Mucosa of descending colon (tissue), 3 donors: ENCODE measurements at regions not wholly inside any gene's neighbourhood (a gene's known extent, or its start where the extent isn't known, plus 50 kb on each side); places are given as distances from the start of the nearest gene placed in this dataset.

Experiments used
- ATAC-seq: fragments of 200-7000 bp; cut with Tn5 transposase; one replicate; pipeline ENCODE4 v1.9.1; 2020; ENCODE audit warnings: mild to moderate bottlenecking, moderate library complexity
- DNase-seq, 3 donors: peaks; one replicate each; pipeline ENCODE4 v3.0.0-alpha.2; 2020
- H3K36me3 ChIP-seq: fragments of 200-600 bp; one replicate; pipeline ENCODE4 v1.8.0; 2021; ENCODE audit warnings: low read depth, mild to moderate bottlenecking
- H3K4me1 ChIP-seq: fragments of 200-600 bp; one replicate; pipeline ENCODE4 v1.8.0; 2021; ENCODE audit warnings: low read depth, mild to moderate bottlenecking
- H3K4me3 ChIP-seq: fragments of 200-600 bp; one replicate; pipeline ENCODE4 v1.8.0; 2021; ENCODE audit warnings: mild to moderate bottlenecking
- H3K9me3 ChIP-seq: fragments of 200-600 bp; one replicate; pipeline ENCODE4 v1.8.0; 2021; ENCODE audit warnings: mild to moderate bottlenecking
- CTCF ChIP-seq: fragments of 200-600 bp; IDR thresholded peaks from one replicate; pipeline ENCODE4 v1.8.0; 2022; ENCODE audit warnings: antibody characterized with exemption, mild to moderate bottlenecking
- intact Hi-C, 2 donors: fragments of 100-400 bp; cut with DNase I in 1 of 2; cut with micrococcal nuclease in 1 of 2; formaldehyde crosslinking; loops; one replicate each; pipeline versions ENCODE4 v1.11.0 to v1.11.1; 2022; cut with DNase I, micrococcal nuclease
- donor health status: DM: no; HTN: no; CAD: no; lungs with moderate emphysema.
- donor health status: DM: no; HTN: no; CAD: no.
- donor health status: DM: no; HTN: yes; CAD: no.

- Histone ChIP-seq H3K9me3 (no peaks in the 10 kb centered on the region), H3K4me1 (no peaks in the 10 kb centered on the region), H3K4me3 (no peak overlapping the region), H3K36me3 (no peaks in the 10 kb centered on the region)
- intact Hi-C loops: no loop called here
- TF ChIP-seq CTCF: no peak
- DNase-seq (no peak), ATAC-seq (no peak)
Measured at GRCh38 chr1:81703391-81703755, 97.4 kb upstream of the ADGRL2 start.

GRCh38 chr1:81702903-81703302 lies 97.8 kb upstream of the ADGRL2 start:
- Histone ChIP-seq H3K36me3 (no peaks in the 10 kb centered on the region), H3K4me1 (no peaks in the 10 kb centered on the region), H3K4me3 (no peak overlapping the region), H3K9me3 (no peaks in the 10 kb centered on the region)
- no peak for ATAC-seq
- no peak for TF ChIP-seq CTCF
- DNase-seq: no peak
- intact Hi-C loops: no loop called here

GRCh38 chr1:81702079-81702715 lies 98.5 kb upstream of the ADGRL2 start:
- H3K4me1 ChIP-seq: no peaks in the 10 kb centered on the region
- H3K9me3 ChIP-seq: no peaks in the 10 kb centered on the region
- no peak for DNase-seq
- H3K4me3 ChIP-seq: no peak overlapping the region
- no peaks in the 10 kb centered on the region for H3K36me3 ChIP-seq
- ATAC-seq: no peak
- intact Hi-C loops: no loop called here
- no peak for TF ChIP-seq CTCF

GRCh38 chr1:81700728-81701470 lies 99.8 kb upstream of the ADGRL2 start:
- DNase-seq: no peak
- TF ChIP-seq CTCF: no peak
- Histone ChIP-seq H3K4me1 (no peaks in the 10 kb centered on the region), H3K4me3 (no peak overlapping the region), H3K9me3 (no peaks in the 10 kb centered on the region), H3K36me3 (no peaks in the 10 kb centered on the region)
- no peak for ATAC-seq
- intact Hi-C loops: no loop called here

GRCh38 chr1:81699234-81699633 lies 101.5 kb upstream of the ADGRL2 start:
- Histone ChIP-seq H3K4me3 (no peak overlapping the region), H3K36me3 (no peaks in the 10 kb centered on the region), H3K4me1 (no peaks in the 10 kb centered on the region), H3K9me3 (no peaks in the 10 kb centered on the region)
- DNase-seq: no peak
- ATAC-seq: peak; percentile 36
- intact Hi-C loops: no loop called here
- no peak for TF ChIP-seq CTCF
